ENCODE measurements at regions not wholly inside any gene's neighbourhood (a gene's known extent, or its start where the extent isn't known, plus 50 kb on each side); places are given as distances from the start of the nearest gene placed in this dataset.

- no peak overlapping the region for H3K4me2 ChIP-seq (ENCODE audit: low read length)
- H4K20me1 ChIP-seq (ENCODE audit: insufficient read depth) = no peaks in the 10 kb centered on the region
- TF ChIP-seq EP300 (conservative IDR thresholded peaks at IDR 0.05; ENCODE audit: poor library complexity, severe bottlenecking) (no peak), MXI1 (conservative IDR thresholded peaks at IDR 0.05; ENCODE audit: poor library complexity, severe bottlenecking) (no peak), REST (IDR thresholded peaks at IDR 0.05; ENCODE audit: borderline replicate concordance) (no peak), RAD21 (conservative IDR thresholded peaks at IDR 0.05) (no peak), TAF1 (IDR thresholded peaks at IDR 0.05; ENCODE audit: low read depth) (no peak), EZH2 (IDR thresholded peaks at IDR 0.05; ENCODE audit: borderline replicate concordance, insufficient read depth, low read length, poor library complexity, severe bottlenecking) (no peak), POLR2AphosphoS5 (IDR thresholded peaks at IDR 0.05) (no peak), SMC3 (conservative IDR thresholded peaks at IDR 0.05; ENCODE audit: poor library complexity) (no peak)
- TF ChIP-seq, protein P1, sequence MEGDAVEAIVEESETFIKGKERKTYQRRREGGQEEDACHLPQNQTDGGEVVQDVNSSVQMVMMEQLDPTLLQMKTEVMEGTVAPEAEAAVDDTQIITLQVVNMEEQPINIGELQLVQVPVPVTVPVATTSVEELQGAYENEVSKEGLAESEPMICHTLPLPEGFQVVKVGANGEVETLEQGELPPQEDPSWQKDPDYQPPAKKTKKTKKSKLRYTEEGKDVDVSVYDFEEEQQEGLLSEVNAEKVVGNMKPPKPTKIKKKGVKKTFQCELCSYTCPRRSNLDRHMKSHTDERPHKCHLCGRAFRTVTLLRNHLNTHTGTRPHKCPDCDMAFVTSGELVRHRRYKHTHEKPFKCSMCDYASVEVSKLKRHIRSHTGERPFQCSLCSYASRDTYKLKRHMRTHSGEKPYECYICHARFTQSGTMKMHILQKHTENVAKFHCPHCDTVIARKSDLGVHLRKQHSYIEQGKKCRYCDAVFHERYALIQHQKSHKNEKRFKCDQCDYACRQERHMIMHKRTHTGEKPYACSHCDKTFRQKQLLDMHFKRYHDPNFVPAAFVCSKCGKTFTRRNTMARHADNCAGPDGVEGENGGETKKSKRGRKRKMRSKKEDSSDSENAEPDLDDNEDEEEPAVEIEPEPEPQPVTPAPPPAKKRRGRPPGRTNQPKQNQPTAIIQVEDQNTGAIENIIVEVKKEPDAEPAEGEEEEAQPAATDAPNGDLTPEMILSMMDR (IDR thresholded peaks at IDR 0.05; ENCODE audit: poor library complexity, severe bottlenecking) = no peak
- no peak overlapping the region for H3K27ac ChIP-seq (ENCODE audit: low read length)
- H3F3A ChIP-seq (ENCODE audit: insufficient read depth, low read length, poor library complexity, severe bottlenecking) = no peaks in the 10 kb centered on the region
- no peaks in the 10 kb centered on the region for H3K27me3 ChIP-seq (ENCODE audit: insufficient read depth, low read depth, low read length)
- no peaks in the 10 kb centered on the region for H3K9me2 ChIP-seq (ENCODE audit: insufficient read depth, low read length)
- H3K36me3 ChIP-seq (ENCODE audit: insufficient read depth, low read length) = no peaks in the 10 kb centered on the region
- no peak overlapping the region for H3K9ac ChIP-seq (ENCODE audit: low read length)
- no peak overlapping the region for H3K4me3 ChIP-seq (ENCODE audit: low read length)
- H2AFZ ChIP-seq (ENCODE audit: low read depth, low read length) = no peak overlapping the region
- H3K79me2 ChIP-seq (replicated peaks; ENCODE audit: insufficient read depth, low read length) = no peaks in the 10 kb centered on the region
- no peaks in the 10 kb centered on the region for H3K9me3 ChIP-seq (ENCODE audit: low read length)
Measured at GRCh38 chr13:47326061-47326460, 429.2 kb upstream of the HTR2A start.

DNA sequence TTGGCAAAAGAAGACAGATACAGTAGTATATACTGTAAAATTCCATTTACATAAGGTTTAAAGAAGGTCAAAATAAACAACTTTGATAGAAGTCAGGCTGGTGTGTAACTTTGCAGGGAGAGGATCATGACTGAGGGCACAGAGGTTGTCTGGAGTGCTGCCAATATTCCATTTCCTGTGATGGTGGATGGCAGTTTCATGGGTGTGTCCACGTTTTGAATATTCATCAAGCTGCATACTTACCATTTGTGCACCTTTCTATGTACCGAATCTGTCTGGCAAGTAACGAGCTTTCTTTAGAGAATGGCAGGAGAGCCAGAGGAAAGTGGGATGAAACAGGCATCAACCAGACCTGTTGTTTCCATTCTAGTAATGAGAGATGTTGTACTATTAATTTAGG is 420.5 kb upstream of the HTR2A start:
- no peak overlapping the region for H2AFZ ChIP-seq (ENCODE audit: low read depth, low read length)
- no peak overlapping the region for H3K4me3 ChIP-seq (ENCODE audit: low read length)
- no peak overlapping the region for H3K4me2 ChIP-seq (ENCODE audit: low read length)
- H3K27ac ChIP-seq (ENCODE audit: low read length) = no peak overlapping the region
- no peak for TF ChIP-seq RAD21 (conservative IDR thresholded peaks at IDR 0.05)
- TF ChIP-seq POLR2AphosphoS5 (IDR thresholded peaks at IDR 0.05) = no peak
- no peak for TF ChIP-seq TAF1 (IDR thresholded peaks at IDR 0.05; ENCODE audit: low read depth)
- no peak for TF ChIP-seq EZH2 (IDR thresholded peaks at IDR 0.05; ENCODE audit: borderline replicate concordance, insufficient read depth, low read length, poor library complexity, severe bottlenecking)
- TF ChIP-seq, protein P1 (IDR thresholded peaks at IDR 0.05; ENCODE audit: poor library complexity, severe bottlenecking) = no peak
- no peak for TF ChIP-seq MXI1 (conservative IDR thresholded peaks at IDR 0.05; ENCODE audit: poor library complexity, severe bottlenecking)
- no peak for TF ChIP-seq EP300 (conservative IDR thresholded peaks at IDR 0.05; ENCODE audit: poor library complexity, severe bottlenecking)
- TF ChIP-seq REST (IDR thresholded peaks at IDR 0.05; ENCODE audit: borderline replicate concordance) = no peak
- TF ChIP-seq SMC3 (conservative IDR thresholded peaks at IDR 0.05; ENCODE audit: poor library complexity) = no peak
- no peaks in the 10 kb centered on the region for H3K27me3 ChIP-seq (ENCODE audit: insufficient read depth, low read depth, low read length)
- H3K9me2 ChIP-seq (ENCODE audit: insufficient read depth, low read length) = no peaks in the 10 kb centered on the region
- H3K9ac ChIP-seq (ENCODE audit: low read length) = no peak overlapping the region
- H3F3A ChIP-seq (ENCODE audit: insufficient read depth, low read length, poor library complexity, severe bottlenecking) = no peaks in the 10 kb centered on the region
- H4K20me1 ChIP-seq (ENCODE audit: insufficient read depth) = no peaks in the 10 kb centered on the region
- H3K9me3 ChIP-seq (ENCODE audit: low read length) = no peaks in the 10 kb centered on the region
- no peaks in the 10 kb centered on the region for H3K79me2 ChIP-seq (replicated peaks; ENCODE audit: insufficient read depth, low read length)
- H3K36me3 ChIP-seq (ENCODE audit: insufficient read depth, low read length) = no peaks in the 10 kb centered on the region

Data from neural cell (in vitro differentiated cells).